Prostate gland (tissue), 2 donors: ENCODE measurements at regions not wholly inside any gene's neighbourhood (a gene's known extent, or its start where the extent isn't known, plus 50 kb on each side); places are given as distances from the start of the nearest gene placed in this dataset.

ENCODE experiments used
- CTCF ChIP-seq, 4 experiments: fragments of 200-600 bp in 2 of 4; fragments of 450-650 bp in 2 of 4; sonication (generic) in 2 of 4; IDR thresholded peaks; 1 replicate in 3 of 4; 2 replicates in 1 of 4; pipeline ENCODE4 v1.5.1; 2016 to 2019; ENCODE audit warnings: antibody characterized with exemption in 4 of 4, mild to moderate bottlenecking in 2 of 4, moderate library complexity in 2 of 4
- POLR2AphosphoS5 ChIP-seq: sonication (generic); formaldehyde crosslinking; IDR thresholded peaks from one replicate; pipeline ENCODE4 v1.6.1; 2017; ENCODE audit warnings: antibody characterized with exemption

GRCh38 chr21:19433623-19434022 is 1030.0 kb upstream of the TMPRSS15 start:
- TF ChIP-seq CTCF (IDR thresholded peaks at IDR 0.05) (no peak), POLR2AphosphoS5 (no peak)
